Endothelial cell of umbilical vein (primary cell): ENCODE measurements at regions not wholly inside any gene's neighbourhood (a gene's known extent, or its start where the extent isn't known, plus 50 kb on each side); places are given as distances from the start of the nearest gene placed in this dataset.

Experiments
- CTCF ChIP-seq, 2 donors: IDR thresholded peaks; 1 replicate in 1 of 2; 2 replicates in 1 of 2; pipeline ENCODE4 v1.5.1; 2011; ENCODE audit warnings: low read length in 2 of 2, mild to moderate bottlenecking in 2 of 2, moderate library complexity in 2 of 2, control low read depth in 1 of 2, inconsistent platforms in 1 of 2, low read depth in 1 of 2; ENCODE audit not compliant: insufficient read depth in 1 of 2; ENCODE audit errors: extremely low read depth in 1 of 2
- EZH2 ChIP-seq: IDR thresholded peaks from 2 replicates; pipeline ENCODE4 v1.6.1; 2012; ENCODE audit warnings: borderline replicate concordance, low read depth, mild to moderate bottlenecking, moderate library complexity, low read length, inconsistent platforms; ENCODE audit not compliant: severe bottlenecking
- MAX ChIP-seq: IDR thresholded peaks from 2 replicates; pipeline ENCODE4 v1.6.1; 2011; ENCODE audit not compliant: insufficient read depth, insufficient read length
- POLR2A ChIP-seq: IDR thresholded peaks from 2 replicates; pipeline ENCODE4 v1.6.1; 2012; ENCODE audit warnings: low read depth, mild to moderate bottlenecking, control low read depth, low read length
- POLR2AphosphoS5 ChIP-seq: IDR thresholded peaks from 2 replicates; pipeline ENCODE4 v1.6.1; 2012; ENCODE audit warnings: low read depth, mild to moderate bottlenecking, control low read depth, low read length, moderate library complexity; ENCODE audit not compliant: insufficient read depth

GRCh38 chr2:219772697-219773096, 145.3 kb downstream of the SLC4A3 start:
- TF ChIP-seq CTCF (IDR thresholded peaks at IDR 0.05; ENCODE audit: extremely low read depth in 1 of 2, insufficient read depth in 1 of 2, low read depth in 1 of 2, low read length in 2 of 2) (no peak), MAX (no peak), EZH2 (no peak), POLR2AphosphoS5 (no peak), POLR2A (no peak)
